Keratinocyte (primary cell): ENCODE measurements at regions not wholly inside any gene's neighbourhood (a gene's known extent, or its start where the extent isn't known, plus 50 kb on each side); places are given as distances from the start of the nearest gene placed in this dataset.

Experiments
- CTCF ChIP-seq, 3 experiments: IDR thresholded peaks in 1 of 3; conservative IDR thresholded peaks in 1 of 3; optimal IDR thresholded peaks in 1 of 3; 2 replicates in 2 of 3; 3 replicates in 1 of 3; pipeline versions ENCODE3 to v1.5.1; 2011; ENCODE audit warnings: low read length in 3 of 3, mild to moderate bottlenecking in 3 of 3, moderate library complexity in 2 of 3, control low read depth in 1 of 3, inconsistent platforms in 1 of 3; ENCODE audit not compliant: insufficient read depth in 2 of 3; ENCODE audit errors: extremely low read depth in 1 of 3
- EZH2 ChIP-seq: IDR thresholded peaks from one replicate; pipeline ENCODE4 v1.6.1; 2012; ENCODE audit warnings: inconsistent platforms, mild to moderate bottlenecking, low read length, moderate library complexity

GRCh38 chr12:107320033-107320928 is 226.9 kb upstream of the CRY1 start:
- no peak for TF ChIP-seq CTCF (optimal IDR thresholded peaks at IDR 0.05 in 1 of 3, IDR thresholded peaks at IDR 0.05 in 1 of 3, conservative IDR thresholded peaks at IDR 0.05 in 1 of 3; ENCODE audit: extremely low read depth in 1 of 3, insufficient read depth in 2 of 3, low read length in 3 of 3)
- no peak for TF ChIP-seq EZH2
